Middle frontal gyrus (tissue), 1 donor: ENCODE measurements at regions not wholly inside any gene's neighbourhood (a gene's known extent, or its start where the extent isn't known, plus 50 kb on each side); places are given as distances from the start of the nearest gene placed in this dataset.

Source experiments
- DNase-seq: peaks from one replicate; pipeline ENCODE4 v3.0.0-alpha.2; 2015; ENCODE audit warnings: low spot score; ENCODE audit errors: extremely low spot score

DNA sequence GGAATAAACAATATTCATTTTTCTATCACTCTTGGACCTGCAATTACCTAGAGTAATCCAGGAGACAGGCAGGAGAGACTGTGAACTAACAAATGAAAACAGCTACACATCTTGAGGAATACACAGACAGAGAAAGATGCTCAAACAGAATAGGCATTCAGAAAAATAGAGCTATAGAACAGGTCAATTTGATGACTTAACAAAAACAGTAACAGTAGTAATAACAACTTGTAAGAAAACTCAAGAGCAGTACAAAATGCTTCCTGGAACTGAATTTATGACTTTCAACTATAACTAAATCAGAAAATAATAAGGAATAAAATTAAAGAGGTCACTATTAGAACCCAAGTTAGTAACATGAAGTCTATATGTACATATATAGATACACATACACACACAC, 579.3 kb downstream of the TLR4 start:
- no peak for DNase-seq

GRCh38 chr9:118290116-118290515, 585.9 kb downstream of the TLR4 start:
- no peak for DNase-seq

GRCh38 chr9:118295413-118295812, 591.2 kb downstream of the TLR4 start:
- no peak for DNase-seq

GRCh38 chr9:118302721-118303120, 598.5 kb downstream of the TLR4 start:
- no peak for DNase-seq

DNA sequence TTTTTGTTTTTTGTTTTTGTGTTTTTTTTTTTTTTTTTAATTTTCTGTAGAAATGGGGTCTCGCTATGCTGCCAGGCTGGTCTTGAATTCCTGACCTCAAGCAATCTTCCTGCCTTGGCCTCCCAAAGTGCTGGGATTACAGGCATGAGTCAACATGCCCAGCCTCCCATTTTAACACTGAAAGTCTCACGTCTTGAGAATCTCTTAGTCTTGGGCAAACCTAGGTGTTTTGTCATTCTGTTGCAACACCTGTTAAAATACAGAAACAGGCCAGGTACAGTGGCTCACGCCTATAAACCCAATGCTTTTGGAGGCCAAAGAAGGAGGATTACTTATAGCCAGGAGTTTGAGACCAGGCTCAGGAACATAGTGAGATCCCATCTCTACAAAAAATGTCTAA, 599.0 kb downstream of the TLR4 start:
- no peak for DNase-seq

- DNase-seq = no peak
Observed at GRCh38 chr9:118305331-118305730, 601.1 kb downstream of the TLR4 start.

GRCh38 chr9:118306801-118307200, 602.6 kb downstream of the TLR4 start:
- DNase-seq = no peak

GRCh38 chr9:118313965-118314364, 609.8 kb downstream of the TLR4 start:
- no peak for DNase-seq

DNA sequence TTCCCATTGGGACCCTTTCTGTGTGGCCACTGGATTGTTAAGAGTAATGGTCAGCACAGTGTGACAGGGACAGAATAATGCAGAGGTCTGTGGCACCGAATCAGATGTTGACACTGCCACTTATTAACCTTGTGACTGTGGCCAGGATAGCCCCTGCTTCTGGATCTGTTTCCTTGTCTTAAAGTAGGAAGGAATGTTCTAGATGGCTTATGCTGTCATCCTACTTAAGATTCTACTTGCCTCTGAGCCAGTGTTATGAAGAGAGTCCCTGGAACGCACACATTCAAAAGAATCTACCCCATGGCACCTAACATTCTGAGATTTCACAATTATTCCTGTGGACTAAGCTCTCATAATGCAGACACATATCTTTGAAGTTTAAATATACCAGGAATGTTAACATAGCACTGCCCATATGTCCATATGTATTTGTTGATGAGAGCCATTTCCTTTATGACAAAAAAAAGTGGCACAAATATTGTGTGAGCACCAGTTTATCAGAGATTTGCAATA, 612.7 kb downstream of the TLR4 start:
- DNase-seq = no peak

- DNase-seq = no peak
Observed at GRCh38 chr9:118318770-118319431, 614.7 kb downstream of the TLR4 start.

DNA sequence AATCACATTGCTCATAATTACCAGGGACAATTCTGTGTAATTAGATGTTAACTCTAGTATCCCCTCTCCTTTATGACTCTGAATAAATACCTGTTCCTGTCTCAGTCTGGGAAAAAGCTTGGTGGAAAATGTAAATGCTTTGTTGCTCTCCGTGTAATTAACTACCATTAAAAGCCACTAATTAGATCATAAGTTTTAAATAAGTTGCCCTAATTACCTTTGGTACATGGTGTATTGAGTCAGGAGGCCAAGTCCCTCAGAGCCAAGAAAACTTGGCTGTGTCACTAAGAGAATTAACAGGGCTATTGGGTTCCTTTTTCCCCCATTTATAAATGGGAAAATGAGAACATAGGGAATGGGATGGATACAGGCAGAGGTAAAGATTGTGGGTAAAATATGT, 617.6 kb downstream of the TLR4 start:
- DNase-seq = no peak

GRCh38 chr9:118324706-118325105, 620.5 kb downstream of the TLR4 start:
- no peak for DNase-seq

DNA sequence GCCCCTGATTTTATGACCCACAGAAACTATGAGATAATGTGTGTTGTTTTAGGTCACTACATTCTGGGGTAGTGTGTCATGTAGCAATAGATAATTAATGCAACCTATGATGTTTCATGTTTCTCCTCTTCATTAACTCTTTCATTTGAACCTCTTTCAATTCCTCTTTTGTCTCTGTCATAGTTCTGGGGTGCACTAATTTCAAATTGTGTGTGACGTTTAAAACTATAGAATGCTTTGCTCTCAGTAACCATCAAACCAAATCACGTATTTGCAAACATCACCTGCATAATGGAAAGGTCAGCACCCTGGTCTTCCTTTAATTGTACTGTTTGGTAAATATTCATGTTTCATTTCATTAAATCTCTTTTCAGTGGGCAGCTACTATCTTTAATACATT, 621.6 kb downstream of the TLR4 start:
- no peak for DNase-seq

- no peak for DNase-seq
Observed at GRCh38 chr9:118326326-118326725, 622.1 kb downstream of the TLR4 start.

DNA sequence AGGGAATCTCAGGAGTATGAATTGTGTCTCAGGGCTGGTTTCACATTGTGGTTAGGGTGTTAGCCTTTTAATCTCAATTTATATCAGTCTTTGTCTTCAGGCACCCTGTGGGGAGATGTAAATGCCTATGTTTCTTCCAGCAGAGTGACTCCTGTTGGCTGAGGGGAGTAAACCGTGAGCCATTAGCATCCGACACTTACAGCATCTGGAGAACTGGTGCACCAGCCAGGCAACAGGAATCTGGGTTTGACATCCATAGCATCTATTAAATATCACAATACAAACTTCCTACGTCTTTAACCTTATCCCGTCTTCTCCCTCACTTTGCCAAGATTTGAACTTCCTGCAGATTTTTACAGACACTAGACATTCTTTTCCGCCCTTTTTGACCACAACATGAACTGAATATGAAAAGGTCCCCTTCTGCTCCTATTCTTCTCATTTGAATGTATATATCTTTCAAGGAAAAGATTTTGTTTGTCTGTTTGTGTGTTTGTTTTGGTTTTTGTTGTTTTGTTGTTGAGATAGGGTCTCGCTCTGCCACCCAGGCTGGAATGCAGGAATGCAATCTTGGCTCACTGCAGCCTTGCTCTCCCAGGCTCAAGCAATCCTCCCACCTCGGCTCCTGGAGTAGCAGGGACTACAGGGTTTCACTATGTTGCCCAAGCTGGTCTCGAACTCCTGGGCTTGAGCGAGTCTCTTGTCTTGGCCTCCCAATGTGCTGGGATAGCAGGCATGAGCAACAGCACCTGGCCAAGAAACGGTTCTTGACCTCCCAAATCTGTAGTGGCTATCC, 626.2 kb downstream of the TLR4 start:
- DNase-seq = no peak

GRCh38 chr9:118331622-118332045, 627.4 kb downstream of the TLR4 start:
- DNase-seq = no peak

- DNase-seq = no peak
Observed at GRCh38 chr9:118336250-118336942, 632.2 kb downstream of the TLR4 start.

DNA sequence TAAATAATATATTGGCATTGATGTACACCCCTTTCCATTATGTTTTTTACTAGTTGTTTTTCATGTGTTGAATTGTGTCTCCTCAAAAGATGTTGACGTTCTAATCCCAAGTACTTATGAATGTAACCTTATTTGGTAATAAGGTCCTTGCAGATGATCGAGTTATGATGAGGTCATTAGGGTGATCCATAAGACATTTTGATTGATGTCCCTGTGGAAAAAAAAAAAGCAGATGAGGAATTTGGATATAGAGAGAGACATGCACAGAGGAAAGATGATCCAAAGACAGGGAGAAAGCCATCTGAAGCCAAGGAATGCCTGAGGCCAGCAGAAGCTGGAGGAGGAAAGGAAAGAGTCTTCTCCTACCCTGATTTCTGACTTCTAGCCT, 632.7 kb downstream of the TLR4 start:
- DNase-seq = no peak

DNA sequence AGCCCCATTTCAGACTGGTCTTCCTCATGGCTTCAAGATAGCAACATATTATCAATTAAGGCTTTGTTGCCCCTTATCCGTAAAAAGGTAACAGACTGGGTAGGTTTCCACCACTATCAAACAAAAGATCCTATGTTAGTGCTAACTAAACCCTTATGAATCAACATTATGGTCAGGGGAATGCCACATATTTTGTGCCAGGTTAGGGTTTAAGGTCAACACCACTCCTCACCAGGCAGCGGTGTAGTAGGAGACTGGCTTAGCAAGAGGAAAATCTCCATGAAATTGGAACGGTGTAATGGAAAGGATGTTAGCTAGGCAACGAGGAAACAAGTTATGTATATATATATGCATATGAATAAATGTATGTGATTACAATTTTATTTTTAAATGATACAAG, 655.8 kb downstream of the TLR4 start:
- DNase-seq = no peak

- no peak for DNase-seq
Observed at GRCh38 chr9:118362123-118362522, 657.9 kb downstream of the TLR4 start.

- no peak for DNase-seq
Observed at GRCh38 chr9:118362596-118362995, 658.4 kb downstream of the TLR4 start.
